K562 (cell line): ENCODE measurements at regions not wholly inside any gene's neighbourhood (a gene's known extent, or its start where the extent isn't known, plus 50 kb on each side); places are given as distances from the start of the nearest gene placed in this dataset.

Experiments
- ATAC-seq: fragments of 200-7000 bp; cut with Tn5 transposase; 3 replicates; pipeline ENCODE4 v1.9.1; 2020; ENCODE audit warnings: moderate library complexity
- BruUV-seq: library from RNA; stranded (reverse); fragments of 400-500 nt; replicated peaks from 2 replicates; lab custom pipeline; 2021; lab: Mats Ljungman, UMichigan
- CTCF ChIA-PET: fragments of 300-600 bp; formaldehyde crosslinking; extraction: SDS; loops from one replicate; lab custom pipeline; 2021; ENCODE audit warnings: low intra/inter-chr PET ratio; lab: Yijun Ruan, JAX
- POLR2A ChIA-PET: fragments of 300-600, 350-650 bp; sonication (Branson Sonifier 250); formaldehyde crosslinking; extraction: SDS; loops from one replicate; lab custom pipeline; 2021; ENCODE audit warnings: antibody characterized with exemption, inconsistent platforms; lab: Yijun Ruan, JAX
- DNase-seq, 4 experiments: peaks; one replicate each; pipeline versions ENCODE4 v3.0.0 to v3.0.0-alpha.2; 2011 to 2018; ENCODE audit warnings: low spot score in 3 of 4, mixed read lengths in 3 of 4; ENCODE audit errors: extremely low read depth in 1 of 4
- FAIRE-seq: peaks from 2 replicates; lab custom pipeline; 2011; peaks lifted over from hg19 to GRCh38; lab: Jason Lieb, UNC
- H2AFZ ChIP-seq: 2 replicates; pipeline ENCODE4 v1.6.0; 2011; ENCODE audit warnings: low read depth, low read length, control low read depth, inconsistent platforms
- H3K27ac ChIP-seq: fragments of 200-600 bp; 3 replicates; pipeline ENCODE4 v1.8.0; 2011; ENCODE audit warnings: low read depth, mild to moderate bottlenecking, control low read depth, inconsistent platforms, low read length, moderate library complexity, mixed read lengths; ENCODE audit errors: extremely low read depth
- H3K27me3 ChIP-seq, 2 experiments: fragments of 300-600 bp in 1 of 2; 2 replicates in 1 of 2; 3 replicates in 1 of 2; pipeline versions ENCODE4 v1.6.0 to v1.8.0; 2011; ENCODE audit warnings: inconsistent platforms in 2 of 2, low read length in 2 of 2, mild to moderate bottlenecking in 1 of 2, mixed read lengths in 1 of 2, moderate library complexity in 1 of 2; ENCODE audit not compliant: control insufficient read depth in 2 of 2, insufficient read depth in 2 of 2
- H3K36me3 ChIP-seq: fragments of 300-600 bp; 3 replicates; pipeline ENCODE4 v1.8.0; 2011; ENCODE audit warnings: mild to moderate bottlenecking, low read length, inconsistent platforms; ENCODE audit not compliant: control insufficient read depth, insufficient read depth
- H3K4me1 ChIP-seq, 2 experiments: fragments of 200-600 bp in 1 of 2; replicated peaks in 1 of 2; 2 replicates in 1 of 2; 3 replicates in 1 of 2; pipeline versions ENCODE4 v1.5.1 to v1.8.0; 2011; ENCODE audit warnings: inconsistent platforms in 2 of 2, low read length in 2 of 2, mild to moderate bottlenecking in 1 of 2, mixed read lengths in 1 of 2, moderate library complexity in 1 of 2; ENCODE audit not compliant: control insufficient read depth in 2 of 2, insufficient read depth in 2 of 2
- H3K4me2 ChIP-seq: 2 replicates; pipeline ENCODE4 v1.6.1; 2011; ENCODE audit warnings: low read length, control low read depth, inconsistent platforms, mixed read lengths; ENCODE audit not compliant: insufficient read depth
- H3K4me3 ChIP-seq: fragments of 200-600 bp; sonication (generic), shearing (Covaris generic); 2 replicates; pipeline ENCODE4 v1.5.1; 2016; ENCODE audit warnings: control low read depth, inconsistent platforms
- H3K79me2 ChIP-seq: fragments of 200-600 bp; 3 replicates; pipeline ENCODE4 v1.8.0; 2011; ENCODE audit warnings: low read length, inconsistent platforms; ENCODE audit not compliant: control insufficient read depth, insufficient read depth
- H3K9ac ChIP-seq, 2 experiments: 2 replicates each; pipeline versions ENCODE4 v1.6.0 to v1.6.1; 2011; ENCODE audit warnings: low read depth in 2 of 2, low read length in 2 of 2, control low read depth in 1 of 2, inconsistent platforms in 1 of 2, mild to moderate bottlenecking in 1 of 2, mixed read lengths in 1 of 2; ENCODE audit not compliant: insufficient read depth in 1 of 2
- H3K9me1 ChIP-seq: one replicate; pipeline ENCODE4 v1.6.0; 2011; ENCODE audit warnings: inconsistent platforms, mild to moderate bottlenecking, low read length, moderate library complexity; ENCODE audit not compliant: control insufficient read depth, insufficient read depth
- H3K9me3 ChIP-seq: replicated peaks from 2 replicates; pipeline ENCODE4 v1.5.1; 2011; ENCODE audit warnings: low read depth, low read length, inconsistent platforms; ENCODE audit not compliant: control insufficient read depth, insufficient read depth
- H4K20me1 ChIP-seq: replicated peaks from 2 replicates; pipeline ENCODE4 v1.6.1; 2011; ENCODE audit warnings: low read length, inconsistent platforms, mixed read lengths; ENCODE audit not compliant: control insufficient read depth, insufficient read depth
- ARID3A ChIP-seq: IDR thresholded peaks from 2 replicates; pipeline ENCODE4 v1.6.1; 2012; ENCODE audit warnings: low read depth, low read length, improper control_type of control experiment, borderline replicate concordance
- ETV1 ChIP-seq: fragments of 450-650 bp; conservative IDR thresholded peaks from 2 replicates; pipeline ENCODE4 v1.6.1; 2016; ENCODE audit warnings: missing genetic modification characterization, control low read depth, low read depth, missing compliant biosample characterization
- HDAC1 ChIP-seq, 2 experiments: fragments of 450-650 bp; IDR thresholded peaks; 2 replicates each; pipeline ENCODE4 v1.6.1; 2016 to 2017; ENCODE audit warnings: inconsistent platforms in 1 of 2, mild to moderate bottlenecking in 1 of 2, moderate library complexity in 1 of 2
- HDAC6 ChIP-seq: IDR thresholded peaks from 2 replicates; pipeline ENCODE4 v1.6.1; 2012; ENCODE audit warnings: low read depth, mild to moderate bottlenecking, control low read depth, inconsistent platforms, low read length, moderate library complexity
- ILK ChIP-seq: fragments of 450-650 bp; IDR thresholded peaks from 2 replicates; pipeline ENCODE4 v1.6.1; 2016; ENCODE audit warnings: missing genetic modification characterization, low read depth, mild to moderate bottlenecking, missing compliant biosample characterization, moderate library complexity, borderline replicate concordance
- IRF2 ChIP-seq: sonication (generic); formaldehyde crosslinking; IDR thresholded peaks from 2 replicates; pipeline ENCODE4 v1.8.1; 2022; ENCODE audit warnings: mild to moderate bottlenecking, missing genetic modification reagents
- MIER1 ChIP-seq: fragments of 450-650 bp; IDR thresholded peaks from 2 replicates; pipeline ENCODE4 v1.6.1; 2016; ENCODE audit warnings: antibody characterized with exemption, mild to moderate bottlenecking, low read depth
- PCBP1 ChIP-seq: fragments of 200-400 bp; formaldehyde crosslinking; IDR thresholded peaks from 2 replicates; pipeline ENCODE4 v1.6.1; 2018; ENCODE audit warnings: mild to moderate bottlenecking, low read depth, low read length; ENCODE audit not compliant: poor library complexity, severe bottlenecking
- SUPT5H ChIP-seq: fragments of 450-650 bp; IDR thresholded peaks from 2 replicates; pipeline ENCODE4 v1.6.1; 2016
- ZNF134 ChIP-seq: fragments of 250-450 bp; sonication (Bioruptor Pico); conservative IDR thresholded peaks from 2 replicates; pipeline ENCODE4 v1.4.0; 2020
- ZNF23 ChIP-seq: fragments of 250-450 bp; sonication (Bioruptor Pico); IDR thresholded peaks from 2 replicates; pipeline ENCODE4 v1.4.0; 2020; ENCODE audit warnings: mild to moderate bottlenecking
- ZNF407 ChIP-seq: fragments of 450-650 bp; IDR thresholded peaks from 2 replicates; pipeline ENCODE4 v1.6.1; 2016; ENCODE audit warnings: low read depth
- WGBS: fragments of 100-300 bp; shearing (Covaris generic); methylation state at CpG from one replicate; pipeline ENCODE4 v1.1.6; 2016; ENCODE audit warnings: low coverage, mixed read lengths; ENCODE audit not compliant: insufficient coverage; ENCODE audit errors: missing lambda C conversion rate; 5-methylcytosine and 5-hydroxymethylcytosine counted together
- in situ Hi-C: fragments of 300-500 bp; cut with MboI; formaldehyde crosslinking; loops from 4 replicates; pipeline ENCODE4 v1.15.0; 2018; ENCODE audit warnings: inconsistent platforms, mixed read lengths
- intact Hi-C: fragments of 100-400 bp; cut with micrococcal nuclease; formaldehyde crosslinking; loops from 2 replicates; pipeline ENCODE4 v1.14.2; 2022

DNA sequence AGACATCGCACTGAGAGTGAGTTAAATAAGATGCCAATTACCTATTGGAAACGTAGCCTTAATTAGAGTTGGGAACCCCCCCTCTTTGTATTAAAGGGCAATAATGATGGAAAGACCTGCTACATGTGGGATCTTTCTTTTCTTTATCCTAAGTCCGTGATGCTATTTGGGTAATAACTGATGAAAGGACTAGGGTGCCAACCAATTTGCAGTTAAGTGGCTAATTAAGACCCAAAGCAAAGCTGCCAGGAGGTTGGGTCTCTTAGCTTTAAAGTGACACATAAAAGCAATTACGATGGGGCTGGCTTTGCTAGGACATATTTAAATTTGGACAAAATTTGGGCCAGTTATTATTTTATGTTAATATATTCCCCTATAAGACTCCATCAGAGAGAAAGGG, 728.8 kb downstream of the NR2F1-AS1 start:
- Histone ChIP-seq H3K9me1 (no peaks in the 10 kb centered on the region), H3K4me1 (no peaks in the 10 kb centered on the region), H3K9ac (no peak overlapping the region), H3K36me3 (no peaks in the 10 kb centered on the region), H3K27me3 (no peaks in the 10 kb centered on the region), H3K27ac (no peak overlapping the region), H4K20me1 (no peaks in the 10 kb centered on the region), H3K9me3 (no peaks in the 10 kb centered on the region), H3K4me3 (no peak overlapping the region), H3K79me2 (no peaks in the 10 kb centered on the region), H2AFZ (no peak overlapping the region), H3K4me2 (no peak overlapping the region)
- ATAC-seq (no peak), DNase-seq (no peak), FAIRE-seq (no peak)
- POLR2A ChIA-PET = no interaction called here
- WGBS = 0% methylated on average over 4 of the region's 4 CpGs
- in situ Hi-C loops = no loop called here
- no peak for TF ChIP-seq ZNF134 (CRISPR knock-in tag)
- TF ChIP-seq ARID3A = no peak
- no peak for TF ChIP-seq ILK (tag)
- no peak for TF ChIP-seq ZNF407
- TF ChIP-seq HDAC6 = no peak
- no peak for TF ChIP-seq ETV1 (tag)
- TF ChIP-seq ZNF23 = no peak
- TF ChIP-seq HDAC1 (IDR thresholded peaks at IDR 0.05) = no peak
- TF ChIP-seq SUPT5H = no peak
- no peak for TF ChIP-seq PCBP1
- TF ChIP-seq IRF2 (CRISPR knock-in tag) = no peak
- no peak for TF ChIP-seq MIER1
- intact Hi-C loops = no loop called here
- no TSS peak for BruUV-seq
- CTCF ChIA-PET = no interaction called here
